K562 (cell line): ENCODE measurements at regions not wholly inside any gene's neighbourhood (a gene's known extent, or its start where the extent isn't known, plus 50 kb on each side); places are given as distances from the start of the nearest gene placed in this dataset.

Experiments
- ATAC-seq: fragments of 200-7000 bp; cut with Tn5 transposase; 3 replicates; pipeline ENCODE4 v1.9.1; 2020; ENCODE audit warnings: moderate library complexity
- BruUV-seq: library from RNA; stranded (reverse); fragments of 400-500 nt; replicated peaks from 2 replicates; lab custom pipeline; 2021; lab: Mats Ljungman, UMichigan
- CTCF ChIA-PET: fragments of 300-600 bp; formaldehyde crosslinking; extraction: SDS; loops from one replicate; lab custom pipeline; 2021; ENCODE audit warnings: low intra/inter-chr PET ratio; lab: Yijun Ruan, JAX
- POLR2A ChIA-PET: fragments of 300-600, 350-650 bp; sonication (Branson Sonifier 250); formaldehyde crosslinking; extraction: SDS; loops from one replicate; lab custom pipeline; 2021; ENCODE audit warnings: antibody characterized with exemption, inconsistent platforms; lab: Yijun Ruan, JAX
- DNase-seq, 4 experiments: peaks; one replicate each; pipeline versions ENCODE4 v3.0.0 to v3.0.0-alpha.2; 2011 to 2018; ENCODE audit warnings: low spot score in 3 of 4, mixed read lengths in 3 of 4; ENCODE audit errors: extremely low read depth in 1 of 4
- FAIRE-seq: peaks from 2 replicates; lab custom pipeline; 2011; peaks lifted over from hg19 to GRCh38; lab: Jason Lieb, UNC
- H2AFZ ChIP-seq: 2 replicates; pipeline ENCODE4 v1.6.0; 2011; ENCODE audit warnings: low read depth, low read length, control low read depth, inconsistent platforms
- H3K27ac ChIP-seq: fragments of 200-600 bp; 3 replicates; pipeline ENCODE4 v1.8.0; 2011; ENCODE audit warnings: low read depth, mild to moderate bottlenecking, control low read depth, inconsistent platforms, low read length, moderate library complexity, mixed read lengths; ENCODE audit errors: extremely low read depth
- H3K27me3 ChIP-seq, 2 experiments: fragments of 300-600 bp in 1 of 2; 2 replicates in 1 of 2; 3 replicates in 1 of 2; pipeline versions ENCODE4 v1.6.0 to v1.8.0; 2011; ENCODE audit warnings: inconsistent platforms in 2 of 2, low read length in 2 of 2, mild to moderate bottlenecking in 1 of 2, mixed read lengths in 1 of 2, moderate library complexity in 1 of 2; ENCODE audit not compliant: control insufficient read depth in 2 of 2, insufficient read depth in 2 of 2
- H3K36me3 ChIP-seq: fragments of 300-600 bp; 3 replicates; pipeline ENCODE4 v1.8.0; 2011; ENCODE audit warnings: mild to moderate bottlenecking, low read length, inconsistent platforms; ENCODE audit not compliant: control insufficient read depth, insufficient read depth
- H3K4me1 ChIP-seq, 2 experiments: fragments of 200-600 bp in 1 of 2; replicated peaks in 1 of 2; 2 replicates in 1 of 2; 3 replicates in 1 of 2; pipeline versions ENCODE4 v1.5.1 to v1.8.0; 2011; ENCODE audit warnings: inconsistent platforms in 2 of 2, low read length in 2 of 2, mild to moderate bottlenecking in 1 of 2, mixed read lengths in 1 of 2, moderate library complexity in 1 of 2; ENCODE audit not compliant: control insufficient read depth in 2 of 2, insufficient read depth in 2 of 2
- H3K4me2 ChIP-seq: 2 replicates; pipeline ENCODE4 v1.6.1; 2011; ENCODE audit warnings: low read length, control low read depth, inconsistent platforms, mixed read lengths; ENCODE audit not compliant: insufficient read depth
- H3K4me3 ChIP-seq: fragments of 200-600 bp; sonication (generic), shearing (Covaris generic); 2 replicates; pipeline ENCODE4 v1.5.1; 2016; ENCODE audit warnings: control low read depth, inconsistent platforms
- H3K79me2 ChIP-seq: fragments of 200-600 bp; 3 replicates; pipeline ENCODE4 v1.8.0; 2011; ENCODE audit warnings: low read length, inconsistent platforms; ENCODE audit not compliant: control insufficient read depth, insufficient read depth
- H3K9ac ChIP-seq, 2 experiments: 2 replicates each; pipeline versions ENCODE4 v1.6.0 to v1.6.1; 2011; ENCODE audit warnings: low read depth in 2 of 2, low read length in 2 of 2, control low read depth in 1 of 2, inconsistent platforms in 1 of 2, mild to moderate bottlenecking in 1 of 2, mixed read lengths in 1 of 2; ENCODE audit not compliant: insufficient read depth in 1 of 2
- H3K9me1 ChIP-seq: one replicate; pipeline ENCODE4 v1.6.0; 2011; ENCODE audit warnings: inconsistent platforms, mild to moderate bottlenecking, low read length, moderate library complexity; ENCODE audit not compliant: control insufficient read depth, insufficient read depth
- H3K9me3 ChIP-seq: replicated peaks from 2 replicates; pipeline ENCODE4 v1.5.1; 2011; ENCODE audit warnings: low read depth, low read length, inconsistent platforms; ENCODE audit not compliant: control insufficient read depth, insufficient read depth
- H4K20me1 ChIP-seq: replicated peaks from 2 replicates; pipeline ENCODE4 v1.6.1; 2011; ENCODE audit warnings: low read length, inconsistent platforms, mixed read lengths; ENCODE audit not compliant: control insufficient read depth, insufficient read depth
- ADNP ChIP-seq: fragments of 200-800 bp; sonication (Bioruptor generic); IDR thresholded peaks from 2 replicates; pipeline ENCODE4 v1.6.1; 2016; ENCODE audit warnings: missing genetic modification characterization, missing compliant biosample characterization
- BDP1 ChIP-seq: IDR thresholded peaks from 3 replicates; pipeline ENCODE4 v1.6.1; 2011; ENCODE audit not compliant: insufficient read length, insufficient read depth
- ZMIZ1 ChIP-seq, 2 experiments: fragments of 150-350 bp in 1 of 2; IDR thresholded peaks; 2 replicates each; pipeline ENCODE4 v1.6.1; 2012 to 2016; ENCODE audit warnings: low read depth in 2 of 2, low read length in 2 of 2, mild to moderate bottlenecking in 1 of 2, moderate library complexity in 1 of 2
- whole genome bisulfite sequencing: fragments of 100-300 bp; shearing (Covaris generic); methylation state at CpG from one replicate; pipeline ENCODE4 v1.1.6; 2016; ENCODE audit warnings: low coverage, mixed read lengths; ENCODE audit not compliant: insufficient coverage; ENCODE audit errors: missing lambda C conversion rate; 5-methylcytosine and 5-hydroxymethylcytosine counted together
- in situ Hi-C: fragments of 300-500 bp; cut with MboI; formaldehyde crosslinking; loops from 4 replicates; pipeline ENCODE4 v1.15.0; 2018; ENCODE audit warnings: inconsistent platforms, mixed read lengths
- intact Hi-C: fragments of 100-400 bp; cut with micrococcal nuclease; formaldehyde crosslinking; loops from 2 replicates; pipeline ENCODE4 v1.14.2; 2022

DNA sequence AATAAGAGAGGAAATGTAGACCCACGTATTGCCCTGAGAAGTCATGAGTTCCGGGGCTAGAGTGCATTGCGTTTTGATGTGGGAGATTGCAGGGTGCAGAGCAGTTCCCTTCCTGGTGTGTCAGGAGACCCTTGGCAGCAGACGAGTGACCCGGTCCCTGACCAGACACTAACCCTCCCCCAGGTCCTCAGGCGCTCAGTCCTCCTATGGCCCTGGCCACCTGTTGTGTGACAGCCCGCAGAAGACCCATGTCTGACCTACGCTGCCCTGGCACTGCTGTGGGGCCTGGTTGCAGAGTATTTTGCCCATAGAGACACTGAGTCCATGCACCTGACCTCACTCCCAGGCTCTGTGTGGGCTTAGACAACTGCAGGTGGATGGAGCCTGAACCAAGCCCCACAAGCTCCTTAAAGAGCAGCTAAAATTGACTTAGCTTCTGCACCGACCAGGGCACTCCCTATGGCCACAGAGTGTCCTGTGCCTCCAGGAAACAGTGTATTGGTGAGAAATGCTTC lies 833.8 kb downstream of the TBC1D22A start:
- no peak overlapping the region for H3K4me3 ChIP-seq
- no peak for FAIRE-seq
- H3K27ac ChIP-seq, result no peak overlapping the region
- H3K36me3 ChIP-seq, result no peaks in the 10 kb centered on the region
- POLR2A ChIA-PET, result no interaction called here
- 2% methylated on average over 5 of the region's 9 CpGs for WGBS
- no peaks in the 10 kb centered on the region for H3K9me3 ChIP-seq
- BruUV-seq, result no TSS peak
- H3K4me2 ChIP-seq, result no peak overlapping the region
- ATAC-seq, result no peak
- H4K20me1 ChIP-seq, result no peaks in the 10 kb centered on the region
- DNase-seq, result no peak
- no peaks in the 10 kb centered on the region for H3K79me2 ChIP-seq
- TF ChIP-seq ZMIZ1 (IDR thresholded peaks at IDR 0.05; ENCODE audit: low read depth in 2 of 2, low read length in 2 of 2), result no peak
- TF ChIP-seq ADNP (tag), result no peak
- TF ChIP-seq BDP1, result no peak
- in situ Hi-C loops, result loop anchor here (25.0 kb wide), 1 partner anchor 891 kb away; a partner anchor contains a TSS
- no peaks in the 10 kb centered on the region for H3K4me1 ChIP-seq
- intact Hi-C loops, result no loop called here
- H3K27me3 ChIP-seq, result peaks cover 15 to 37% of the 10 kb centered on the region in 2 experiments; a peak in 4 of 5 replicates
- H3K9ac ChIP-seq, result no peak overlapping the region
- CTCF ChIA-PET, result no interaction called here
- H3K9me1 ChIP-seq, result no peaks in the 10 kb centered on the region
- no peak overlapping the region for H2AFZ ChIP-seq
